Neural crest cell (in vitro differentiated cells): ENCODE measurements at regions not wholly inside any gene's neighbourhood (a gene's known extent, or its start where the extent isn't known, plus 50 kb on each side); places are given as distances from the start of the nearest gene placed in this dataset.

Experiments used
- DNase-seq: peaks from one replicate; pipeline ENCODE4 v3.0.0; 2021; ENCODE audit warnings: low read depth, mixed read lengths, low spot score
- H3K27ac Mint-ChIP-seq: one replicate; pipeline ENCODE4 v1.8.0; 2021; ENCODE audit warnings: mild to moderate bottlenecking, mixed read lengths; ENCODE audit not compliant: unreplicated experiment
- H3K27me3 Mint-ChIP-seq: 2 replicates; pipeline ENCODE4 v1.8.0; 2021; ENCODE audit warnings: low read depth, mild to moderate bottlenecking, mixed read lengths
- H3K36me3 Mint-ChIP-seq: 2 replicates; pipeline ENCODE4 v1.8.0; 2021; ENCODE audit warnings: low read depth, mild to moderate bottlenecking, mixed read lengths
- H3K4me1 Mint-ChIP-seq: 2 replicates; pipeline ENCODE4 v1.8.0; 2021; ENCODE audit warnings: mixed read lengths
- H3K4me3 Mint-ChIP-seq: one replicate; pipeline ENCODE4 v1.8.0; 2021; ENCODE audit warnings: mild to moderate bottlenecking, mixed read lengths
- H3K9me3 Mint-ChIP-seq: 2 replicates; pipeline ENCODE4 v1.8.0; 2021; ENCODE audit warnings: mixed read lengths
- TF ChIP-seq, protein P1 (sequence below): fragments of 200-600 bp; sonication (generic); conservative IDR thresholded peaks from 2 replicates; pipeline ENCODE4 v1.5.0; 2021; ENCODE audit warnings: antibody characterized with exemption, mild to moderate bottlenecking

DNA sequence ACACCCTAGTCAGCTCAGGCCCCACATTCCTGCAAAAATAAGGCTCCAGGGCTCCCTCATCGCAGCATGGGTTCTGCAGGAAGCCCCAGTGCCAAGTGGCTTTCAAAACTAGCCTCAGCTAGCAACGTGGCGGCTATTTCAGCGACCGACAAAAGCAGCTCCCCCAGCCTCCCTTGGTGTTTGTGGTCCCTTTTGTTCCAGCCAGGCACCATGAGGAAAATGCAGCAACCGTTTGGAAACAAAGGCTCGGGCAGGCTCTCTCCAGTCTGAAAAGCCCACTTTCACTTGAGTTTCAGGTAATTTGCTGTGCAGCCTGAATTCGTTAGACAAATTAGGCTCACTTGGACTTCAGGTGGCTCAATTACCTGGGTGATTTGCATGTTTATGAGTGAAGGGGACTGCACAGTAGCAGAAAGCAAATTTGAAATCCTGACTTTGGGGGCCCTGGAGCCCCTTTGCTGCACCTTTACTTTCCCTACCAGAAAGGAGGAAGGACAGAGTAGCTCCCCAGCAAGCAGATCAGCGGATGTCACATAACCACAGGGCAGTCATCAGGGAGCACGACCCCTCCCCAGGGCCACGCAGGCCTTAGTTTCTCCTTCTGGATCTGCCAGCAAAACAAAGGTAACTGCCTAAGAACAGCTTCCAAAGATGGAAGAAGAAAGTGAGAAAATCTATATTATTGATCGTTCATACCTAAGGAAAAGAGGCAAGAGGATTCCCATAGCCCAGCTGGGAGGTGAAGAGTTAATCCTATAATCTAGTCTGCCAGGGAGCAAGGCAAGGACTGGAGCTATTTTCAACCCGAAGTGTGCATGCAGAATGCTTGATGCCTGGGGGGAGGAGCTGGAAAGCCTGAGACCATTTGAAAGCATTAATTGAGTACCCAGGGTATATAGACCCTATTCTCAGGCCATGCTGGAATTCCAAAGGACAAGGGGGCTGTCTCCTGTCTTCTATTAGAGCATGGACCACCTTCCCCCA, 143.1 kb upstream of the SDK2 start:
- H3K4me3 Mint-ChIP-seq: no peak overlapping the region
- no peak for DNase-seq
- H3K36me3 Mint-ChIP-seq: no peaks in the 10 kb centered on the region
- H3K27ac Mint-ChIP-seq: peak overlapping the region; percentile 93
- no peaks in the 10 kb centered on the region for H3K9me3 Mint-ChIP-seq
- TF ChIP-seq, protein P1, sequence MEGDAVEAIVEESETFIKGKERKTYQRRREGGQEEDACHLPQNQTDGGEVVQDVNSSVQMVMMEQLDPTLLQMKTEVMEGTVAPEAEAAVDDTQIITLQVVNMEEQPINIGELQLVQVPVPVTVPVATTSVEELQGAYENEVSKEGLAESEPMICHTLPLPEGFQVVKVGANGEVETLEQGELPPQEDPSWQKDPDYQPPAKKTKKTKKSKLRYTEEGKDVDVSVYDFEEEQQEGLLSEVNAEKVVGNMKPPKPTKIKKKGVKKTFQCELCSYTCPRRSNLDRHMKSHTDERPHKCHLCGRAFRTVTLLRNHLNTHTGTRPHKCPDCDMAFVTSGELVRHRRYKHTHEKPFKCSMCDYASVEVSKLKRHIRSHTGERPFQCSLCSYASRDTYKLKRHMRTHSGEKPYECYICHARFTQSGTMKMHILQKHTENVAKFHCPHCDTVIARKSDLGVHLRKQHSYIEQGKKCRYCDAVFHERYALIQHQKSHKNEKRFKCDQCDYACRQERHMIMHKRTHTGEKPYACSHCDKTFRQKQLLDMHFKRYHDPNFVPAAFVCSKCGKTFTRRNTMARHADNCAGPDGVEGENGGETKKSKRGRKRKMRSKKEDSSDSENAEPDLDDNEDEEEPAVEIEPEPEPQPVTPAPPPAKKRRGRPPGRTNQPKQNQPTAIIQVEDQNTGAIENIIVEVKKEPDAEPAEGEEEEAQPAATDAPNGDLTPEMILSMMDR: no peak
- H3K4me1 Mint-ChIP-seq: peaks cover 38% of the 10 kb centered on the region
- H3K27me3 Mint-ChIP-seq: peaks cover 3% of the 10 kb centered on the region

DNA sequence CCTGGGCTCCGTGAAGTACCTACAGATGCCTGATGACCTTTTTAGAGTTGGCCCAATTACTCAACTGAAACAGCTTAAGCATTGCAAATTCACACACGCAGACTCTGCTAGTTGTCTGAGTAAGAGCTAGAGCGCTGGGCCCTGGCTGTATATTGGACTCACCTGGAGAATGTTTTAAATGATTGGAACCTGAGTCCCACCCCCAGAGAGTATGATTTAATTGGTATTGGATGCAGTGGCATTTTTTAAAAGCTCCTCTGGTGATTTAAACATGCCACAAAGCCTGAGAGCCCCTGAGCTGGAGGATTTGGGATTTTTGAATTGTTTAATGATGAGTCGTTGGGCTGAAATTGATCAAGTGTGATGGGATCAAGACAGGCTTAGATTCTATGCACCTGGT, 143.9 kb upstream of the SDK2 start:
- peaks cover 3% of the 10 kb centered on the region for H3K27me3 Mint-ChIP-seq
- no peaks in the 10 kb centered on the region for H3K9me3 Mint-ChIP-seq
- TF ChIP-seq, protein P1: no peak

GRCh38 chr17:73791121-73791520, 146.9 kb upstream of the SDK2 start:
- Mint-ChIP-seq H3K4me3 (no peak overlapping the region), H3K36me3 (no peaks in the 10 kb centered on the region), H3K27me3 (peaks cover 1% of the 10 kb centered on the region), H3K9me3 (no peaks in the 10 kb centered on the region), H3K4me1 (peaks cover 18% of the 10 kb centered on the region), H3K27ac (no peak overlapping the region)
- TF ChIP-seq, protein P1: no peak
- no peak for DNase-seq

More for the DNA sequence above, 143.9 kb upstream of the SDK2 start:
- Mint-ChIP-seq H3K36me3 (no peaks in the 10 kb centered on the region), H3K4me3 (no peak overlapping the region), H3K27ac (no peak overlapping the region), H3K4me1 (peaks cover 37% of the 10 kb centered on the region)
- no peak for DNase-seq

DNA sequence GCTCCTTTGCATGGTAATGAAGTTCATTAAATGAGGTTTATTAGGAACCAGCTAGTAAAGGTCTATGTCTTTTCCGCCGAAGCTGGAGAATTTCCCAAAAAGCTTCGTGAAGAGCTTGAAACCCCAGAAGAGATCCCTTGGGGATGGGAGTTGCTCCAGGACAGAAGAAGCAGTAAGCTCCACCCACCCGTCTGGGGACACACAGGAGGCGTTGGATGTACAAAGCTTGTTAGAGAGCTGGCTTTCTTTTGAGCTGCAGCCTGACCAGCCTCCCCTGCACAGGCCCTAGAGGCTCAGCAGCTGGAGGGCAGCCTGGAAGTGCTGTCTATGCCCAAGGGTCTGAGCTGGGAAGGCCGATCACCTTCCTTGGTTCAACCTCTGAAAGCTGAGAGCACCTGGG, 147.4 kb upstream of the SDK2 start:
- Mint-ChIP-seq H3K9me3 (no peaks in the 10 kb centered on the region), H3K27ac (no peak overlapping the region), H3K4me3 (no peak overlapping the region), H3K4me1 (peaks cover 13% of the 10 kb centered on the region), H3K36me3 (no peaks in the 10 kb centered on the region), H3K27me3 (peaks cover 1% of the 10 kb centered on the region)
- DNase-seq: no peak
- TF ChIP-seq, protein P1: no peak

GRCh38 chr17:73792994-73793393, 148.7 kb upstream of the SDK2 start:
- Mint-ChIP-seq H3K9me3 (no peaks in the 10 kb centered on the region), H3K36me3 (no peaks in the 10 kb centered on the region), H3K4me1 (no peaks in the 10 kb centered on the region), H3K4me3 (no peak overlapping the region), H3K27me3 (peaks cover 5% of the 10 kb centered on the region), H3K27ac (no peak overlapping the region)
- TF ChIP-seq, protein P1: no peak
- DNase-seq: no peak
